NT2/D1 (cell line): ENCODE measurements at regions not wholly inside any gene's neighbourhood (a gene's known extent, or its start where the extent isn't known, plus 50 kb on each side); places are given as distances from the start of the nearest gene placed in this dataset.

Experiments used
- SUZ12 ChIP-seq: IDR thresholded peaks from 2 replicates; pipeline ENCODE4 v1.6.1; 2011; ENCODE audit not compliant: insufficient read length, insufficient read depth; ENCODE audit errors: extremely low read depth
- YY1 ChIP-seq: IDR thresholded peaks from 2 replicates; pipeline ENCODE4 v1.6.1; 2011; ENCODE audit not compliant: insufficient read length, insufficient read depth
- ZNF274 ChIP-seq: IDR thresholded peaks from 2 replicates; pipeline ENCODE4 v1.6.1; 2011; ENCODE audit warnings: mild to moderate bottlenecking, low read depth, low read length

- no peak for TF ChIP-seq YY1
- TF ChIP-seq SUZ12, result no peak
- TF ChIP-seq ZNF274, result no peak
These were observed 187.5 kb upstream of the CRIM1 start for GRCh38 chr2:36168115-36168514.
